Activated T-cell treated with anti-CD3 and anti-CD28 coated beads, Interleukin-2, amount 50 U/mL, for 72 hours (primary cell): ENCODE measurements at regions not wholly inside any gene's neighbourhood (a gene's known extent, or its start where the extent isn't known, plus 50 kb on each side); places are given as distances from the start of the nearest gene placed in this dataset.

Experiments used
- ATAC-seq, 2 donors: fragments of 150-1000 bp; cut with Tn5 transposase; replicated peaks in 1 of 2; 2 replicates each; pipeline ENCODE4 v1.10.0; 2021; ENCODE audit warnings: moderate library complexity in 2 of 2, mild to moderate bottlenecking in 1 of 2
- DNase-seq, 2 donors: peaks; one replicate each; pipeline ENCODE4 v3.0.0; 2021 to 2022; ENCODE audit warnings: mixed read lengths in 1 of 2
- H3K27ac Mint-ChIP-seq: one replicate; pipeline ENCODE4 v1.8.0; 2022; ENCODE audit warnings: mild to moderate bottlenecking, moderate library complexity, mixed read lengths
- H3K27me3 Mint-ChIP-seq: one replicate; pipeline ENCODE4 v1.8.0; 2022; ENCODE audit warnings: low read depth, mixed read lengths
- H3K36me3 Mint-ChIP-seq, 2 donors: one replicate each; pipeline ENCODE4 v1.8.0; 2022; ENCODE audit warnings: mixed read lengths in 2 of 2, mild to moderate bottlenecking in 1 of 2; ENCODE audit not compliant: insufficient read depth in 2 of 2
- H3K4me1 Mint-ChIP-seq: one replicate; pipeline ENCODE4 v1.8.0; 2022; ENCODE audit warnings: low read depth, mixed read lengths
- H3K4me3 Mint-ChIP-seq, 2 donors: one replicate each; pipeline ENCODE4 v1.8.0; 2022; ENCODE audit warnings: mild to moderate bottlenecking in 2 of 2, mixed read lengths in 2 of 2, moderate library complexity in 2 of 2
- H3K9me3 Mint-ChIP-seq, 2 donors: one replicate each; pipeline ENCODE4 v1.8.0; 2022; ENCODE audit warnings: mixed read lengths in 2 of 2

DNA sequence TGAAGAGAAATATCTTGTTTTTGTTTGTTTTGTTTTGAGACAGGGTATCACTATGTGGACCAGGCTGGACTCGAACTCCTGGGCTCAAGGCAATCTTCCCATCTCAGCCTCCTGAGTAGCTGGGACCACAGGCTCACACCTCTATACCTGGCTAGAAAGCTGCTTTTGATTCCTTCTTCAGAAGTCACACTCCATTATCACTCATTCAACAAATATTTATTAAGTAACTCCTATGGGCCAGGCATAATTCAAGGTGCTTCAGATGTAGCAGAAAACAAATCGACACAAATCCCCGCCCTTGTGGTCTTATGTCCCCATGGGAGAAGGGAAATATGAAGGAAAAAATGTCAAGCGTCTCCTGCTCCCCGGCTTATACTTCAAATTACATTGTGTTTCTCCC is 72.6 kb upstream of the DHX15 start:
- H3K9me3 Mint-ChIP-seq = no peaks in the 10 kb centered on the region
- H3K4me3 Mint-ChIP-seq = no peak overlapping the region
- H3K36me3 Mint-ChIP-seq = no peaks in the 10 kb centered on the region
- no peak for ATAC-seq
- DNase-seq = no peak
- H3K27ac Mint-ChIP-seq = no peak overlapping the region
- H3K27me3 Mint-ChIP-seq = peaks cover 11% of the 10 kb centered on the region
- no peaks in the 10 kb centered on the region for H3K4me1 Mint-ChIP-seq

DNA sequence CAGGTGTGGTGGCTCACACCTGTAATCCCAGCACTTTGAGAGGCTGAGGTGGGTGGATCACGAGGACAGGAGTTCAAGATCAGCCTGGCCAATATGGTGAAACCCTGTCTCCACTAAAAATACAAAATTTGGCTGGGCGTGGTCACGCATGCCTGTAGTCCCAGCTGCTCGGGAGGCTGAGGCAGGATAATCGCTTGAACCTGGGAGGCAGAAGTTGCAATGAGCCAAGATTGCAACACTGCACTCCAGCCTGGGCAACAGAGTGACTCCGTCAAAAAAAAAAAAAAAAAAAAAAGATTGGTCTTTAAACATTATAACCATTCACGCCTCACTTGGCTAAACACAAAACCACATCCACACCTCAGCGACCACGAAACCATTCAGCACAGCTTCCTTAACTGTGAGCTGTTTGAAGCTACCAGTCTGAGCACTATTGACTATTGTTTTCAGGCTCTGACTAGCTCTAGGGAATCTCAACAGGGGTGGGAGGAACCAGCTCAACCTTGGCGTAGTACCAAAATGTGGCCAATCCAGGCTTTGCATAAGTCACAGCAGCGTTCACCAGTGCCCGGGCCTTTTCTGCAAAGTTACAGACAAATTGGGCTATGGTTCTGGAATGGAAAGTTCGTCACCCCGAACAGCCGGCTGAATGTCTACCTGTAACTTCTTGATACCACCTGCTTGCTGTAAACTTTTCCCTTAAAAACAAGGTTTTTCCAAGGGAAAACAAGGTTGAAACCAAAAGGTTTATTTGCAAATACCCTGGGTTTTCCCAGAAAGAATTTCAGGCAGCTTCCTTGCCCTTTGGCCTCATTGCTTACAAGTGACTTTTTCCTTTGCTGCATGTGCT is 73.6 kb upstream of the DHX15 start:
- ATAC-seq = peak; percentile 46 to 54
- H3K27me3 Mint-ChIP-seq = peaks cover 17% of the 10 kb centered on the region
- H3K36me3 Mint-ChIP-seq = no peaks in the 10 kb centered on the region
- peak; percentile 1 to 4 for DNase-seq
- no peaks in the 10 kb centered on the region for H3K9me3 Mint-ChIP-seq
- no peak overlapping the region for H3K4me3 Mint-ChIP-seq
- no peaks in the 10 kb centered on the region for H3K4me1 Mint-ChIP-seq
- H3K27ac Mint-ChIP-seq = no peak overlapping the region

DNA sequence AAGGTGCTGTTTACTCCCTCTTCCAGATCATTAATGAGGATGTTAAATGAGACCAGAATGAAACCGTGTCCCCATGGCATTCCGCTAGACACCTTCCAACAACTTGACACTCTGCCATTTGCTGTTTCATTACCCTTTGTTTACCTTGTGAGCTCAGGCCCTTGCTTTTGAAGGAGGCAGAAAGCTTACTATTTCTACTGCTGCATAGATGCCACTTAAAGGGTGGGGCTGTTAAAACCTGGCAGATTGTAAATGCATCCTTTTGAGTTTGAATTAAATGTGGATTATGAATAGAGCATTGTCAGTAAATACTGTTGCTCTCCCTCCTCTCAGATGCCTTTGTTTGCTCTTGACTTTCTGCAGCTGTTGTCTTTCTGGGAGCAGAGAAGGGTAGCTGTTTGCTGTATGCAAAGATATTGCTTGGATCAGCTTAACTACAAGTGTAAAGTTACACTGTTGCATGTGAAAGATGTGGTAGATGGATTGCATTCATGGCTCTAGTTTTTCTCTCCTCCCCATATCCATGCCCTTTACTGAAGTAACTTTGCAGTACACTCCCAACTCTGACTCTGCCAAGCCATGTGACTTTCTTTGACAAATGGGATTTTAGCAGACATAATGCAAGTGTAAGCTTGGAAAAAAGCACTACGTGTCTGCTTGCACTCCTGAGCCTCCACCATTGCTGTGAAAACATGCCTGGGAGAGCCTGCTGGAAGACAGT is 75.0 kb upstream of the DHX15 start:
- H3K9me3 Mint-ChIP-seq = no peaks in the 10 kb centered on the region
- DNase-seq (no peak), ATAC-seq (no peak)
- no peak overlapping the region for H3K27ac Mint-ChIP-seq
- H3K4me3 Mint-ChIP-seq = no peak overlapping the region
- no peaks in the 10 kb centered on the region for H3K36me3 Mint-ChIP-seq
- peaks cover 22% of the 10 kb centered on the region for H3K27me3 Mint-ChIP-seq
- no peaks in the 10 kb centered on the region for H3K4me1 Mint-ChIP-seq

DNA sequence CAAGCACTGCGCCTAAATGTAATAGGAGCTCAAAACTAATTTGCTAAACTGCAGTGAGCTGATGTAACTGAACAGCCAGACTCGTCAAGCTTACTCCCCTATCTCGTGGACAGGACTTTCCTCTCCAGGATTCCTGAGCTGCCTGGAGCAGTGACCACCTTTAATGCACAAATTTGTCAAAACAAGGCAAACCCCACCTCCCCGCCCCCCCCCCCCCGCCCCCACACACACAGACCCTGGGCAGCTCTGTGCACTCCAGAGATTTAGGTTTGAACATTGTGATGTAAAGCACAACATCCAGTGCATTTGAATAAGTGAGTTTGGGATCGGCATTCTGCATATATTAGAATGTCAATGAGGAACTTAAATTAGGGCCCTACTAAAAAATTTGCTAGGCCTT is 77.7 kb upstream of the DHX15 start:
- H3K4me3 Mint-ChIP-seq = no peak overlapping the region
- no peaks in the 10 kb centered on the region for H3K4me1 Mint-ChIP-seq
- H3K27ac Mint-ChIP-seq = no peak overlapping the region
- H3K9me3 Mint-ChIP-seq = no peaks in the 10 kb centered on the region
- DNase-seq = no peak
- no peaks in the 10 kb centered on the region for H3K36me3 Mint-ChIP-seq
- H3K27me3 Mint-ChIP-seq = peaks cover 22% of the 10 kb centered on the region
- ATAC-seq = no peak

DNA sequence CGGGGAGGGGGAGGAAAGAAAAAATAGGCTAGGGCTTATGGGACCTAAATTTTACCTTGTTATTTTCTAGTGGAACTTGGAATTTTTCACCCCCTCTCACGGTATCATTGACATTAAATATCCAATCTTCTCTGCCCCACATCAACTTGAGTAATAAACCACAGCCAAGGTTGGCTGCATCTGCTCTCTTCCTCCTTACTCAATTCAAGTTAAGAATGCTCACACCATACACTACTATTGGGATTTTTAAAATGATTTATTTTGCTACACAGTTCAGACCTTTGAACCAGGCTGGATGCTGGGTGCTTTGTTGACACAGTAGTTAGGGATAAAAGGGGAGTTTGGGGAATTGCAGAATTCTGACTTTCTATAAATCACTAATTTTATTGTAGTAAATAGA is 78.2 kb upstream of the DHX15 start:
- H3K9me3 Mint-ChIP-seq = no peaks in the 10 kb centered on the region
- no peak overlapping the region for H3K4me3 Mint-ChIP-seq
- DNase-seq = no peak
- H3K27ac Mint-ChIP-seq = no peak overlapping the region
- no peak for ATAC-seq
- peaks cover 22% of the 10 kb centered on the region for H3K27me3 Mint-ChIP-seq
- no peaks in the 10 kb centered on the region for H3K4me1 Mint-ChIP-seq
- H3K36me3 Mint-ChIP-seq = no peaks in the 10 kb centered on the region

DNA sequence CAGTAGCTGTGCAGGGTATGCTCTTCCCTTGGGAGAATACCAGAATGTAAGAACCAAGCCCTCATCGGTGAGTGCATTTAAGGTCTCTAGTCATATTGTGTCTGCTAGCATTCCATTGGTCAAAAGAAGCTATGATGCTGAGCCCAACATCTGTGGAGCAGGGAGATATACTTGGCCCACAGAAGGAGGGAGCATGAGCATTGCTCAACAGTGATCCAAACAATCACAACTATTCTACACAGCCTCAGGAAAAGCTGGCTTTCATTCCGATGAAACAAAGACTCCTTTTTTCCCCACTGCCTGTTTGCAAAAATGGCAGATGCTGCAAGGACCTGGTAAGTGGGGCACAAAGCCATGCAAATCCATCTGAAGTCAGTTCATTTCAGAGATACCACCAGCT is 80.6 kb upstream of the DHX15 start:
- ATAC-seq = no peak
- Mint-ChIP-seq H3K27me3 (peaks cover 11% of the 10 kb centered on the region), H3K4me3 (no peak overlapping the region)

DNA sequence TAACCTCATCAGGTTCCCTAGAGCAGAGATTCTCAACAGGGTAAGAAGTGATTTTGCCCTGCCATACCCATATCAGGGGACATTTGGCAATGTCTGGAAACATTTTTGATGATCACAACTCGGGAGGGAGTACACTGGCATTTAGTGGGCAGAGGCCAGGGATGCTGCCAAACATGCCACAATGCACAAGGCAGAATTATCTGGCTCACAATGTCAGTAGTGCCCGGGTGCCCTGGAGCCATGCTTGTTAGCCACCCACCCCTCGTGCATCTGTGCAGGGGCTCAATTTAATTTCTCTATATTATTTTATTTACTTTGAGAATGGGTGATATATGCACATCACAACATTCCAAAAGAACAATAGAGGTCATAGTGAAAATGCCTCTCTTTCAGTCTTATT is 82.0 kb upstream of the DHX15 start:
- Mint-ChIP-seq H3K4me1 (no peaks in the 10 kb centered on the region), H3K27me3 (peaks cover 11% of the 10 kb centered on the region), H3K27ac (no peak overlapping the region), H3K36me3 (no peaks in the 10 kb centered on the region), H3K9me3 (no peaks in the 10 kb centered on the region), H3K4me3 (no peak overlapping the region)
- ATAC-seq (no peak), DNase-seq (no peak)

More for the DNA sequence above, 80.6 kb upstream of the DHX15 start:
- no peaks in the 10 kb centered on the region for H3K9me3 Mint-ChIP-seq
- no peak for DNase-seq
- H3K4me1 Mint-ChIP-seq = no peaks in the 10 kb centered on the region
- H3K27ac Mint-ChIP-seq = no peak overlapping the region
- no peaks in the 10 kb centered on the region for H3K36me3 Mint-ChIP-seq

DNA sequence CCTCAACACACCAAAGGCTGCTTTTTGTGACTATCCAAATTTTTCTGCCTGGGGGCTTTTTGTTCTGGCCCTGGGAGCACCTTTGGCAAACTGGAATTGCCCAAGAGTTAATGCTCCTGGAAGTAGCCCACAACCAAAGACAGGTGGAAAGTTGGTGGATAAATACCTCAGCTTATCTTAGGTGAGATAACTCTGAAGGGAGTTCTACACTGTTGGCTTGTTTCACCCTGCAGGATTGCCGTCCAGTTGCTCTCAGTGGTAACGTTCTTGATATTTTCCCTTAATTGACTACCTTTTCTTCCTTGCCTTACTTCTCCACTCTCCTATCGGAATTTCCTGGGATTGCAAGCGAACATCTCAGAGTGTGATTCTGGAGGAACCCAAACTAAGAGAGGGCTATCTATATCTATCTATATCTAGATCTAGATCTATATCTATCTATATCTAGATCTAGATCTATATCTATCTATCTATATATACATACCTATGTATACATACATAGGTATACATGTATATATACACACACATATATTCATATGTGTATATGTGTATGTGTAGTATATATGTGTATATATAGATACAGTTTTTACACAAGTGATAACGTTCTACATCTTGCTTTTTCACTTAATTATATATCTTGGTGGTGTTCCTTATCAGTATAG is 82.6 kb upstream of the DHX15 start:
- no peaks in the 10 kb centered on the region for H3K9me3 Mint-ChIP-seq
- ATAC-seq (no peak), DNase-seq (no peak)
- no peaks in the 10 kb centered on the region for H3K36me3 Mint-ChIP-seq
- peaks cover 17% of the 10 kb centered on the region for H3K27me3 Mint-ChIP-seq
- no peak overlapping the region for H3K27ac Mint-ChIP-seq
- no peaks in the 10 kb centered on the region for H3K4me1 Mint-ChIP-seq
- H3K4me3 Mint-ChIP-seq = no peak overlapping the region

DNA sequence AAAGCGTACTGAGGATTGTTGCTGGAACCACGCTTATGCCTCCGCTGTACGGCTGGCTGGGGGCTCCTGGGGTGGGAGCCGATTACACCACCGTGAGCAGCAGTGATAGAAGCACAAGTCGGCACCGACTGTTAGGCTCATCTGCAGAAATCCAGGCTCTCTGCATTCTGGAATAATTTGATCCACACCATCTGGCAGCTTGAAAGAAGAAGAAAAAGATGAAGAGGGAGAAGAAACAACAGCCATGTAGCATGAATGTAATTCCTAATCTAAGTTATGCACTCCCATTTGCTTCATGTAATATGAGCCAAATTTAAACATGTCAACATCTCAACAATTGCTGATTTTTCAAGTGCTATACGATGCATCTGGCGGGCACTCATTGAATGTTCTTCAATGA is 84.6 kb upstream of the DHX15 start:
- Mint-ChIP-seq H3K4me3 (no peak overlapping the region), H3K36me3 (no peaks in the 10 kb centered on the region), H3K4me1 (no peaks in the 10 kb centered on the region), H3K27ac (no peak overlapping the region), H3K27me3 (peaks cover 8% of the 10 kb centered on the region), H3K9me3 (no peaks in the 10 kb centered on the region)
- ATAC-seq (no peak), DNase-seq (no peak)

DNA sequence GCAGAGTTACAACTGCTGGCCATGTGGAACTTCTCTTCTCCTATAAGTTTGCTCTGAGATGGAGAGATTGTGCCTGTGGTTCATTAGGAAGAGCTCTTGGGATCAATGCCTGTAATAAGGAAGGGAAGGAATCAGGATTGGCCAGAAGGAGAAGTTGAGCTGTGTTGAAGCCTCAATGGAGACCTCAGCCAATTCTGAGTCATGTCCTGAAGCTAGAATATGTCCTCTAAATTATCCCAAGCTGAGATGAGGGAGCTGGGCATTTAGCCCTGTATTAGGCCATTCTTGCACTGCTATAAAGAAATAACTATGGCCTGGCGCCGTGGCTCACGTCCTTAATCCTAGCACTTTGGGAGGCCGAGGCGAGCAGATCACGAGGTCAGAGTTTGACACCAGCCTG is 85.4 kb upstream of the DHX15 start:
- Mint-ChIP-seq H3K9me3 (no peaks in the 10 kb centered on the region), H3K27me3 (peaks cover 7% of the 10 kb centered on the region), H3K4me1 (no peaks in the 10 kb centered on the region), H3K4me3 (no peak overlapping the region), H3K36me3 (no peaks in the 10 kb centered on the region), H3K27ac (no peak overlapping the region)
- no peak for DNase-seq
- no peak for ATAC-seq

DNA sequence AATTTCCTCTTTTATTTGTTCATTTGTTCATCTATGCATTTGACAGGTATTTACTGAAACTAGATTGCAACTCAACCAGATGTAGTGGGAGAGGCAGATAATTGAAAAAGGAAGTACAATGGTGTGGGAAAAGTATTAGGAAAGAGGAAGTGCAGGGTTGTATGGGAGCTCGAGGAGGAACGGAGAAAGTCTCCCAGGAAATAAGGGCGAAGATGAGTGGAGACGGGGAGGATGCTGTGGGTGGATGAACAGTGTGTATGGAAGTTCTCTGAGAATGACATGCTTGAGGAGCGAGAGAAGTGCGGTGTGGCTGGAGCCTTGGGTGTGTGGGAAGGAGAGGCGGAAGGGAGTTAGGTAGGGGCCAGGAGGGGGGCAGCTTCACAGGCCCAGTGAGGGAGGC is 87.5 kb upstream of the DHX15 start:
- H3K27me3 Mint-ChIP-seq = peaks cover 7% of the 10 kb centered on the region
- DNase-seq (no peak), ATAC-seq (no peak)
- no peaks in the 10 kb centered on the region for H3K36me3 Mint-ChIP-seq
- H3K9me3 Mint-ChIP-seq = peaks cover 0 to 3% of the 10 kb centered on the region in 2 donors
- H3K27ac Mint-ChIP-seq = no peak overlapping the region
- H3K4me1 Mint-ChIP-seq = no peaks in the 10 kb centered on the region
- no peak overlapping the region for H3K4me3 Mint-ChIP-seq

DNA sequence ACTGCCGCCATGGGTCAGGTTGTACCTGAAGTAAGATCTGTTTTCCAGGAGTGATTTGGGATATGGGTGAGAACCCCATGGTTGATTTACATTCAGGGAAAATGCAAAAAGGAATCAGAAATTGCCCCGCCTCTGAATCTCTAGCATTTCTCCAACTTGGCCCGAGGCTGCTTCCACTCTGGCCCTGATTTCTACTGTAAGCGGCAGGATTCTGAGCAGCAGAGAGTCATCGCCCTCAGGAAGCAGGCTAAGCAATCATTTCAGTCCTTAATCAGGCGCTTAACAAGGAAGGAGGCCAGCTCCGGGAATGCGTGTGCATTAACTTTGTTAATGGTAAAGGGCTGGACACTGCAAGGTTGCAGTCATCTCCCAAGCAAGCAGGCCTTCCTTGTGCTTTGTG is 88.5 kb upstream of the DHX15 start:
- DNase-seq (no peak), ATAC-seq (no peak)
- H3K4me3 Mint-ChIP-seq = no peak overlapping the region
- peaks cover 7% of the 10 kb centered on the region for H3K27me3 Mint-ChIP-seq
- no peak overlapping the region for H3K27ac Mint-ChIP-seq
- H3K4me1 Mint-ChIP-seq = no peaks in the 10 kb centered on the region
- H3K36me3 Mint-ChIP-seq = no peaks in the 10 kb centered on the region
- H3K9me3 Mint-ChIP-seq = peaks cover 0 to 4% of the 10 kb centered on the region in 2 donors

DNA sequence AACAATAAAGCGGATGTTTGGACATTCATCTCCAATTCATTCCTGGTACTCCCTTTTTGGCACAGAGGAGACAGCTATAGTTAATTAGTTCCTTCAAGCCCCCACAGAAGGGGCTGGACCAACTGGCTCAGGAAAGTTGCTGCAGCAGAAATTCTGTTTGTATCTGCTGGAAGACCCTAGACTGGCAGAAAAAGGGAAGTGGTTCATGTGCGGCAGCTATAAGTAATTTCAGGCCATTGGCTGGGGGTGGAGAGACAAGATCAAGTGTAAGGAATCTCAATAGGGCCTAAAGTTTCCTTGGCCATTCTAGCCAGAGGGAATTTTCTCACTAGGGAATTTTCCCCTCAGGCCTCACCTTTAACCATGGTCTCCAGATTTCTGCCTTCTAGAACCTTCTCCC is 89.9 kb upstream of the DHX15 start:
- Mint-ChIP-seq H3K27ac (no peak overlapping the region), H3K27me3 (peaks cover 7% of the 10 kb centered on the region)

More for the DNA sequence above, 89.9 kb upstream of the DHX15 start:
- Mint-ChIP-seq H3K4me1 (no peaks in the 10 kb centered on the region), H3K9me3 (peaks cover 0 to 4% of the 10 kb centered on the region in 2 donors), H3K36me3 (no peaks in the 10 kb centered on the region), H3K4me3 (no peak overlapping the region)
- DNase-seq = no peak
- ATAC-seq = no peak
